Kidney (tissue), 13 donors: ENCODE measurements at regions not wholly inside any gene's neighbourhood (a gene's known extent, or its start where the extent isn't known, plus 50 kb on each side); places are given as distances from the start of the nearest gene placed in this dataset.
A peak's percentile ranks its signal among the peaks of the same experiment; 100 is the strongest.

ENCODE experiments used
- DNase-seq, 5 donors: peaks; one replicate each; pipeline ENCODE4 v3.0.0-alpha.2; 2013 to 2020
- FAIRE-seq: peaks from 2 replicates; lab custom pipeline; 2012; peaks lifted over from hg19 to GRCh38; lab: Jason Lieb, UNC
- H3K27ac ChIP-seq, 2 donors: one replicate each; pipeline ENCODE4 v1.7.0; 2013; ENCODE audit warnings: low read depth in 2 of 2, low read length in 2 of 2, inconsistent platforms in 1 of 2
- H3K27me3 ChIP-seq: one replicate; pipeline ENCODE4 v1.7.1; 2013; ENCODE audit warnings: low read length, inconsistent platforms; ENCODE audit not compliant: control insufficient read depth, insufficient read depth
- H3K36me3 ChIP-seq, 3 donors: one replicate each; pipeline versions ENCODE4 v1.7.0 to v1.7.1; 2013; ENCODE audit warnings: low read length in 3 of 3, control low read depth in 1 of 3, inconsistent platforms in 1 of 3; ENCODE audit not compliant: insufficient read depth in 3 of 3, control insufficient read depth in 2 of 3
- H3K4me1 ChIP-seq, 3 donors: one replicate each; pipeline versions ENCODE4 v1.7.0 to v1.7.1; 2013; ENCODE audit warnings: low read length in 3 of 3, inconsistent platforms in 1 of 3, low read depth in 1 of 3; ENCODE audit not compliant: control insufficient read depth in 2 of 3, insufficient read depth in 2 of 3
- H3K4me3 ChIP-seq, 3 donors: one replicate each; pipeline versions ENCODE4 v1.7.0 to v1.8.1; 2013; ENCODE audit warnings: low read length in 3 of 3, control low read depth in 1 of 3, inconsistent platforms in 1 of 3
- H3K9ac ChIP-seq, 3 donors: one replicate each; pipeline versions ENCODE4 v1.7.0 to v1.7.1; 2013; ENCODE audit warnings: low read length in 3 of 3, control low read depth in 1 of 3, inconsistent platforms in 1 of 3
- H3K9me3 ChIP-seq, 3 donors: one replicate each; pipeline versions ENCODE4 v1.7.0 to v1.7.1; 2013; ENCODE audit warnings: low read length in 3 of 3, control low read depth in 1 of 3, inconsistent platforms in 1 of 3; ENCODE audit not compliant: control insufficient read depth in 2 of 3, insufficient read depth in 1 of 3
- CTCF ChIP-seq: IDR thresholded peaks from 3 replicates; pipeline ENCODE4 v1.5.1; 2012; ENCODE audit warnings: mild to moderate bottlenecking, moderate library complexity, borderline replicate concordance; ENCODE audit not compliant: insufficient read depth; ENCODE audit errors: extremely low read depth
- intact Hi-C: fragments of 100-400 bp; cut with DNase I; formaldehyde crosslinking; loops from one replicate; pipeline ENCODE4 v1.11.1; 2022
- donor health status: control.
- donor health status: control.
- donor health status: control.
- donor health status: control.
- donor health status: control.
- donor health status: DM: yes; HTN: yes; CAD: no.
- donor health status: Normal renal cell carcinoma (clear cell type).

- H3K9ac ChIP-seq: peak overlapping the region in 1 of 3 donors; percentile 31
- H3K27ac ChIP-seq: no peak overlapping the region
- peak in 4 of 5 donors; percentile 65 to 90 (median 82) for DNase-seq
Observed at GRCh38 chr13:50357586-50358118, 342.4 kb downstream of the KCNRG start.

GRCh38 chr13:50358231-50359040 lies 343.2 kb downstream of the KCNRG start:
- no peak overlapping the region for H3K27ac ChIP-seq
- H3K36me3 ChIP-seq: no peaks in the 10 kb centered on the region
- DNase-seq (peak in 2 of 5 donors; percentile 43 to 48), FAIRE-seq (no peak)
- no peak for TF ChIP-seq CTCF
- H3K9ac ChIP-seq: no peak overlapping the region
- H3K4me1 ChIP-seq: peaks cover 0 to 7% (median 5%) of the 10 kb centered on the region in 3 donors
- no peak overlapping the region for H3K4me3 ChIP-seq
- intact Hi-C loops: no loop called here
- H3K27me3 ChIP-seq: no peaks in the 10 kb centered on the region
- no peaks in the 10 kb centered on the region for H3K9me3 ChIP-seq

More at GRCh38 chr13:50357586-50358118, 342.4 kb downstream of the KCNRG start:
- H3K4me3 ChIP-seq: no peak overlapping the region
- H3K36me3 ChIP-seq: no peaks in the 10 kb centered on the region
- TF ChIP-seq CTCF: no peak
- intact Hi-C loops: no loop called here
- no peaks in the 10 kb centered on the region for H3K9me3 ChIP-seq
- no peaks in the 10 kb centered on the region for H3K27me3 ChIP-seq
- peaks cover 0 to 7% (median 5%) of the 10 kb centered on the region in 3 donors for H3K4me1 ChIP-seq
- no peak for FAIRE-seq

GRCh38 chr13:50359041-50359367 lies 343.8 kb downstream of the KCNRG start:
- no peaks in the 10 kb centered on the region for H3K9me3 ChIP-seq
- DNase-seq: no peak
- no peaks in the 10 kb centered on the region for H3K27me3 ChIP-seq
- intact Hi-C loops: no loop called here
- no peak overlapping the region for H3K27ac ChIP-seq
- no peak overlapping the region for H3K9ac ChIP-seq
- H3K36me3 ChIP-seq: no peaks in the 10 kb centered on the region
- no peak overlapping the region for H3K4me3 ChIP-seq
- TF ChIP-seq CTCF: no peak
- FAIRE-seq: no peak
- peaks cover 0 to 7% (median 5%) of the 10 kb centered on the region in 3 donors for H3K4me1 ChIP-seq
